Stimulated activated naive CD4-positive, alpha-beta T cell treated with Interleukin-2 at 50 U/mL for 16 hours (primary cell): ENCODE measurements at regions not wholly inside any gene's neighbourhood (a gene's known extent, or its start where the extent isn't known, plus 50 kb on each side); places are given as distances from the start of the nearest gene placed in this dataset.
A peak's percentile ranks its signal among the peaks of the same experiment; 100 is the strongest.

Source experiments
- DNase-seq: peaks from one replicate; lab custom pipeline; 2025; lab: John Stamatoyannopoulos, UW

DNA sequence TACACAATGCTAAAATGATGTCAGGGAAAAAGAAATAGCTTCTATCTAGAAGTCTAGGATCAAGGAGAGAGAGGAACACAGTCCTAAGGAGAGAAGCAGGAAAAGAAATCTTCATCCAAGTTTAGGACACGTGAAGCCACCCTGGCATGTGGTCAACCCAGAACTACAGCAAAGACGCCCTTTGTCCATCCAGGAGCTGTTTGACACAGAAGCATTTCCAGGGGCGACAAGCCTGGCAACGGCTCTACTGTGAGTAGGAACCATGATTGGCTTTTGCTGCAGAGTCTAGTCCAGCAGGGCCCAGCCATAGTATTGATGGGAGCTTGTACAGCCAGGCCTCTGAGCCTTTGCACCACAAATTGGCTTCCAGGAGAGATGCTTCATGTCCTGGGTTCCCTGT lies 185.4 kb upstream of the RPL38 start:
- no peak for DNase-seq

DNA sequence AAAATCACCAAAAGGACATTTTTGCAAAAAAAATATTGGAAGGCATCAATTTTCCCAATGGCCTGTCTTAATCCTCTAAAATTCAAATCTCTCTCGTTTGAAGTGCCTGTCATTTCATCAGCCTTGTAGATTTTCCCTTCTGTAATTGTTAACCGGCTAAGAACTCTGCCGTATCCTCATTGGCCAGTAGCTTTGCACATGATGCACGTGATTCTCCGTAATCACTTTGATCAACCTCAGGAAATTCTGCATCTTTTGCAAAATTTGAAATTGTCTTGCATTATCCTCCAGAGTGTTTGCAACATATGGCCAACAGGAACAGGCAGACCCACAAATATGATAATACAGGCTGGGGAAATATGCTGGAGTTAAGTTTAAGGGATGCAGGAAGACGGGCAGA lies 184.2 kb upstream of the RPL38 start:
- no peak for DNase-seq

- DNase-seq: no peak
Observed at GRCh38 chr17:74019860-74020259, 183.6 kb upstream of the RPL38 start.

DNA sequence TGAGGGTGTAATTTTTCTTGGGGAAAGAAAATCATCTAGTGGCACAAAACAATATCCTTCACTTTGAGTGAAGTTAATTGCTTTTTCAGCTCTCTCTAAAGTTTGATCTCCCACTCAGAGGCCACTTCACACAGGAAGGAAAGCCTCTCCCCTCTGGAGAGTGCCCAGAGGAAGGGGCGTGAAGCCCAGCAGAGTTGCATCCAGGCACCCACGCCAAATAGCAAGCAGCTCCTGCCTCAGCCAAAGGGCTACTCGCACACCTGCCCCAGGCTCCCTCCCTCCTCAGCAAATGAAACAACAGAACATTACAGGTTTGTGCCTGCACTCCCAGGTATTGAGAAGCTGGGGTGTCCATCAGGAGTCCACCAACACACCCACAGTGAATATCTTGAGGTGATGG lies 183.0 kb upstream of the RPL38 start:
- DNase-seq: no peak

- DNase-seq: no peak
Observed at GRCh38 chr17:74024871-74025531, 178.5 kb upstream of the RPL38 start.

DNA sequence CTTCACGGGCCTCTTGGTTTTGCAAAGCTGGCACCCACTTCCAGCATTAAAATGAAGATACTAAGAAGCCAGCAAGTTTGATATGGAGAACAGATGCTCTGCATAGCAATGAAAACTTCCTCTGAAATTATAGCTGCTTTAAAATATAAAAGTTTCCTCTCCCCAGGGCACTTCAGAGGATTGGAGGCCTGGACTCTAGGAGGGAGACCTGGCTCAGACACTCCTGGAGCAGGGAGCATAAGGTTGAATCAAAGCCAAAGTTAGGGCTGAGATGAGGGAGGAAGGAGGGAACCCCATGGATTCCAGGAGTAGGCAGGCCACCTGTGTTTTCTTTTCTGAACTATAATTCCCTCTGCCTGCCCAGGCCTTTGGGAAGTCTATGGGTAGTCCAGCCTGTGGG lies 176.0 kb upstream of the RPL38 start:
- DNase-seq: no peak

DNA sequence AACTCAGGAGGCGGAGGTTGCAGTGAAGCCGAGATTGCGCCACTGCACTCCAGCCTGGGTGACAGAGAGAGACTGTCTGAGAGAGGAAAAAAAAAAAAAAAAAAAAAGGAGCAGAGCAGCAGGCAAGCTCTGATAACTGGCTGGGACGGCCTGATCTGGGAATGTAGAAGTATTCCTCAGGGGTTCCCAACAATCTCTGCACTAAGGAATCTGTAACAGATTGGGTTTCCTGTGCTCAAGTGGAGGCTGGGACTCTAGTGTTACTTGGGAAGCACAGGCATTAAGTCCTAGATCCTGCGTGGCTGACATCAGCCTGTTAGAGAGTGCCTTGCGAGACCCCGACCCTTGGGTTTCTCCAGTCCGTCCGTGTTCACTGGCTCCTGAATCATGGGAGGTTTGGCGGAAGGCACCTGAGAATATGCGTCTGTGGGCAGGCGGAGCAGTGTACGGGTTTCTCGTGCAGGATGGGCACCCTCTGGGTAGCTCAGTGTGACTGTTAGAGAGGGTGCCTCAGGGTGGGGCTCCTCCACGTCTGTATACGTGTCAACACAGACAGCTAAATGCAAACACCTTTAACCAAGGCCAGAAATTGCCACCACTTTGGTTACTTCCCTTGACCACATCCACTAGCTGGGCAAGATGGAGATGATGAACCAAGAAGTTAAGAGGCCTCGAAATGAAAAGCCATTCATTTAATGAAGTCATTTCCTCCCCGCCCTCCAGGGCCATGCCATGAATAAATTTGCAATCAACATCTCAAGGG lies 174.9 kb upstream of the RPL38 start:
- DNase-seq: no peak

- DNase-seq: no peak
Observed at GRCh38 chr17:74031316-74032090, 172.0 kb upstream of the RPL38 start.

- DNase-seq: no peak
Observed at GRCh38 chr17:74032222-74032621, 171.3 kb upstream of the RPL38 start.

GRCh38 chr17:74037320-74037719 lies 166.2 kb upstream of the RPL38 start:
- DNase-seq: no peak

DNA sequence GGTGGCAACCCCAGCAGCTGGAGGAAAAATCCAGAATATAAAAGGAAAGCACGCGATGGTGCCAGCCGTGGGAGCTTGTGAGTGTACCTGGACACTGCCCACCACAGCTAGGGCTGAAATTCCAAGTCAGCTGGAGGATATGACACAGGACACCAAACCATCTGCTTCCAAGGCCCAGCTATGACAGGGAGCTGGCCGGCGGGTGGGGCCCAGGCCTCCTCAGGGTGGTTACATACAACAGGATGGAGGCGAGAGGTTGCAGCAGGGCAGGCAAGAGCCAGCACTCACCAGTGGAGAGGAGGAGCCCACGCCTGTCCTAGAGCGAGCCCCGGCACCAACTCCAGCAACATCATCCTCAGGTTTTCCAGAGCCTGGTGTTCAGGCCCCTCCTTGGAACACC lies 163.2 kb upstream of the RPL38 start:
- no peak for DNase-seq

GRCh38 chr17:74040729-74041128 lies 162.7 kb upstream of the RPL38 start:
- no peak for DNase-seq

DNA sequence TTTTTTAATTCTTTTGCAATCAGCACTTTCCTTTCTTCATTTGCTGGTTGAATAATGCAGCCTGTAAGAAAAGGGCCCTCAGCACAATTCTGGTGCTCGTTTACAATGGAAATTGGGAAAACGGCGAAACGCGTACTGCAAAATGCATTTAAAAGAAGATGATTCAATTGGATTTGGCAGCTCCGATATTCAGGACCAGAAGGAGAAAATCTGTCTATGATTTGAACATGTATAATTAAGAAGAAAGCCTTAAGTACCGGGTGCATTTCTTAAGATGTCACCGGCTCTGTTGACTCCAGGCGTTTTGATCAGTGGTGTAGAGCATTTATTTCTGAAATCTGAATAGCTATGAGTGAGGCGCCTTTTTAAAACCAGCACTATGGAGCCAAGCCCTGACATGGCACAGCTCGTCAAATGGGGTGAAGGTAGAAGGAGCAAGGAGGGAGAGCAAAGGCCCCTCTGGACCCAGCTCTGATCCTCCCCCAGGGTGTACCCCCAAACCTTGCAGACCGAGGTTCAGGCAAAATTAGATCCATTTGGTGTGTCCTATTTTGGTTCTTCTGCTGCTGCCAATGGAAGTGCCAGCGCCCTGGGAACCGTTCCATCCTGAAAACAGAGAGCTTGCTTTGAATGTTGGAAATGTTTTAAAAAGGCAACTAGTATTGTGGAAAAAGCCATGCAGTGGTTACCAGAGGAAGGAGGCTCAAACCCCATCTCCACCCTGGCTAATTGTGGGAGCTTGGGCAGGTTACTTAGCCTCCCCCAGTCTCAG lies 161.4 kb upstream of the RPL38 start:
- DNase-seq: no peak

GRCh38 chr17:74042744-74043486 lies 160.6 kb upstream of the RPL38 start:
- peak; percentile 36 for DNase-seq

DNA sequence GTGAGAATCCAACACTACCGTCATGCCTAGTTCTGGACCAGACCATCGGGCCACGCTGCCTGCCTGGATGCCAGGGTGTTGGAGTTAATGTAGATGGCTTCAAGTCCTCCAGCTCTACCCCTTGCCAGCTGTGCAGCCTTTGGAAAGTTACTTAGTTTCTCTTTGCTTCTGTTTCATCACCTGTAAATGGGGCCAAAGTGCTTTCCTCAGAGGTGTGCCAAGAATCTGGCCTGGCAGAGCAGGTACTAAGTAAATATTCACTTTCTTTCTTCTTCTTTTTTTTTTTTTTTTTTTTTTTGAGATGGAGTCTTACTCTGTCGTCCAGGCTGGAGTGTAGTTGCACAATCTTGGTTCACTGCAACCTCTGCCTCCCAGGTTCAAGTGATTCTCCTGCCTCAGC lies 159.5 kb upstream of the RPL38 start:
- no peak for DNase-seq

- no peak for DNase-seq
Observed at GRCh38 chr17:74045608-74046280, 157.7 kb upstream of the RPL38 start.

DNA sequence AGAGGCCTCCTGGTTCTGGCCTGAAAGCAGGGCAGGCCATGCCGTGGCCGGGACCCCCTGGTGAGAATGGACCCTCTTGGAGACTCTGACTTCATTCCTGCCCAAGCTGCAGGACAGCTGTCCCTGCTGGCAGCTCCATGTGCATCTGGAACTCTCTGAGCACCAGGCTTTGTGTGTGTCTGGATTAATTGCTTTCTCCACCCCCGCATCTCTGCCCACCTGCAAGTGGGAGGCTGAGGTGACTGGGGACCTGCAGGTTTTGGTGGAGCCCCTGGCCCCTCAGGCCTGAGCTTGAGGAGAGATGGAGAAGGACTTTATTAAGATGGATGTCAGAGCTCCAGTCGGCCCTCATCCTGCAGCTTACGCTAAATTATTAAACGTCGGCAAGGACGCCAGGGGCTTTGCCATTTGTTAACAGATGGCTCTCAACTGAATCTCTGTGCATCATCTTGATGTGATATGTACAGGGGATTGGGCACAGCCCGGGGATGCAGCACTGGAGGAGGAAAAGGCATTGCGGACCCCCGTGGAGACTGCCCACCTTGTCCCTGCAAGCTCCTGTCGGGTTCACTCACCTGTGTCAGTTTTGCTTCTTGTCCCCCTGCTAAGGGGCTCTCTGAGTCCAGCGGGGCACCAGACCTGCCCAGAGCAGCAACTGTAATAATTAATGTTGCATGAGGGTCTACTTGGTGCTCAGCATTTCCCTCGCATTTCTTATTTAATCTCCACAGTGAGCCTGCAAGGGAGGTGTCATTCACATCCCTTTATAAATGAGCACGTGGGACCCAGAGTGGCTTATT lies 154.1 kb upstream of the RPL38 start:
- no peak for DNase-seq

- DNase-seq: no peak
Observed at GRCh38 chr17:74049967-74050458, 153.5 kb upstream of the RPL38 start.

GRCh38 chr17:74051348-74051747 lies 152.1 kb upstream of the RPL38 start:
- no peak for DNase-seq
